Nephron (organoid): ENCODE measurements at regions not wholly inside any gene's neighbourhood (a gene's known extent, or its start where the extent isn't known, plus 50 kb on each side); places are given as distances from the start of the nearest gene placed in this dataset.
A peak's percentile ranks its signal among the peaks of the same experiment; 100 is the strongest.

ENCODE experiments used
- H3K27ac Mint-ChIP-seq, 3 experiments: 2 replicates each; pipeline ENCODE4 v1.8.0; 2020; ENCODE audit warnings: mixed read lengths in 3 of 3, mild to moderate bottlenecking in 2 of 3, moderate library complexity in 1 of 3
- H3K27me3 Mint-ChIP-seq: 2 replicates; pipeline ENCODE4 v1.8.0; 2021; ENCODE audit warnings: low read depth, mild to moderate bottlenecking, moderate library complexity, mixed read lengths
- H3K36me3 Mint-ChIP-seq: 2 replicates; pipeline ENCODE4 v1.8.0; 2020; ENCODE audit warnings: low read depth, mixed read lengths
- H3K4me1 Mint-ChIP-seq: 2 replicates; pipeline ENCODE4 v1.8.0; 2020; ENCODE audit warnings: mixed read lengths
- H3K4me3 Mint-ChIP-seq, 3 experiments: 2 replicates each; pipeline ENCODE4 v1.8.0; 2020; ENCODE audit warnings: mild to moderate bottlenecking in 3 of 3, mixed read lengths in 3 of 3, moderate library complexity in 2 of 3
- H3K9me3 Mint-ChIP-seq: 2 replicates; pipeline ENCODE4 v1.8.0; 2020; ENCODE audit warnings: mixed read lengths
- CTCF ChIP-seq, 3 experiments: fragments of 200-600 bp; sonication (generic); IDR thresholded peaks; one replicate each; pipeline ENCODE4 v1.5.0; 2021; ENCODE audit warnings: antibody characterized with exemption in 3 of 3; ENCODE audit not compliant: unreplicated experiment in 3 of 3

GRCh38 chr1:38129473-38129872 lies 82.9 kb upstream of the POU3F1 start:
- Mint-ChIP-seq H3K9me3 (no peaks in the 10 kb centered on the region), H3K27me3 (peaks cover 26% of the 10 kb centered on the region), H3K27ac (peak overlapping the region in 1 of 3 experiments; percentile 7), H3K4me3 (no peak overlapping the region), H3K4me1 (peaks cover 53% of the 10 kb centered on the region), H3K36me3 (no peaks in the 10 kb centered on the region)
- no peak for TF ChIP-seq CTCF (IDR thresholded peaks at IDR 0.05; ENCODE audit: unreplicated experiment in 3 of 3)

- Mint-ChIP-seq H3K9me3 (no peaks in the 10 kb centered on the region), H3K4me1 (peaks cover 49% of the 10 kb centered on the region), H3K4me3 (no peak overlapping the region), H3K27ac (no peak overlapping the region), H3K27me3 (peaks cover 26% of the 10 kb centered on the region), H3K36me3 (no peaks in the 10 kb centered on the region)
- TF ChIP-seq CTCF (IDR thresholded peaks at IDR 0.05; ENCODE audit: unreplicated experiment in 3 of 3) = no peak
Measured at GRCh38 chr1:38128926-38129453, 82.4 kb upstream of the POU3F1 start.

- no peak for TF ChIP-seq CTCF (IDR thresholded peaks at IDR 0.05; ENCODE audit: unreplicated experiment in 3 of 3)
- Mint-ChIP-seq H3K9me3 (no peaks in the 10 kb centered on the region), H3K4me1 (peaks cover 46% of the 10 kb centered on the region), H3K27me3 (peaks cover 26% of the 10 kb centered on the region), H3K36me3 (no peaks in the 10 kb centered on the region), H3K27ac (no peak overlapping the region), H3K4me3 (no peak overlapping the region)
Measured at GRCh38 chr1:38128511-38128910, 81.9 kb upstream of the POU3F1 start.

- H3K4me1 Mint-ChIP-seq = peaks cover 36% of the 10 kb centered on the region
- no peak for TF ChIP-seq CTCF (IDR thresholded peaks at IDR 0.05; ENCODE audit: unreplicated experiment in 3 of 3)
- H3K4me3 Mint-ChIP-seq = no peak overlapping the region
- no peaks in the 10 kb centered on the region for H3K9me3 Mint-ChIP-seq
- peak overlapping the region in 1 of 3 experiments; percentile 79 for H3K27ac Mint-ChIP-seq
- H3K36me3 Mint-ChIP-seq = no peaks in the 10 kb centered on the region
- peaks cover 37% of the 10 kb centered on the region for H3K27me3 Mint-ChIP-seq
Measured at GRCh38 chr1:38127428-38127827, 80.8 kb upstream of the POU3F1 start.

- Mint-ChIP-seq H3K4me3 (no peak overlapping the region), H3K27me3 (peaks cover 33% of the 10 kb centered on the region), H3K4me1 (peaks cover 32% of the 10 kb centered on the region), H3K27ac (no peak overlapping the region), H3K36me3 (no peaks in the 10 kb centered on the region), H3K9me3 (no peaks in the 10 kb centered on the region)
- no peak for TF ChIP-seq CTCF (IDR thresholded peaks at IDR 0.05; ENCODE audit: unreplicated experiment in 3 of 3)
Measured at GRCh38 chr1:38126970-38127369, 80.4 kb upstream of the POU3F1 start.

- Mint-ChIP-seq H3K4me3 (no peak overlapping the region), H3K36me3 (no peaks in the 10 kb centered on the region), H3K27me3 (peaks cover 38% of the 10 kb centered on the region), H3K4me1 (peaks cover 23% of the 10 kb centered on the region), H3K9me3 (no peaks in the 10 kb centered on the region), H3K27ac (no peak overlapping the region)
- no peak for TF ChIP-seq CTCF (IDR thresholded peaks at IDR 0.05; ENCODE audit: unreplicated experiment in 3 of 3)
Measured at GRCh38 chr1:38125837-38126520, 79.4 kb upstream of the POU3F1 start.
